ENCODE measurements at regions not wholly inside any gene's neighbourhood (a gene's known extent, or its start where the extent isn't known, plus 50 kb on each side); places are given as distances from the start of the nearest gene placed in this dataset.

DNA sequence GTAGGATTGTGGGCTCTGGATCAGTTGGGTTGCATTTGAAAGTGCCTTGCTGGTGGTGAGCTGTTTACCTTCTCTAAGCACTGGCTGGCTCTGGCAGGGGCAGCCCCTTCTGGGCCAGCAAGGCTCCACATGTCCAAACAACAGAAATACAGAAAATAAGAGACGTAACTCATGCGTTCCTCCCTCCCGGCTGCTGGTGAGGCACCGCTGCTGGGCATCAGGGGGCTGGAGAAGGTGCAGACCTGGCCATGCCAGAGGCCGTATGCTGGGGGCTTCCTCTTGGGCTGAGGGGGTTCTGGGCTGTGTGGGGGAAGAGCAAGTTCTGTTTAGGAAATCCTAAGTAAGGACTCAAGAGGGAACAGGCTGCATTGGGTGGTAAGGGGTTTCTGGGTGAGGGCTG is 140.6 kb downstream of the URI1 start:
- Mint-ChIP-seq H3K36me3 (ENCODE audit: insufficient read depth, unreplicated experiment) (peaks cover 5% of the 10 kb centered on the region), H3K4me3 (ENCODE audit: low read depth, unreplicated experiment) (no peak overlapping the region), H3K27ac (ENCODE audit: unreplicated experiment) (no peak overlapping the region), H3K27me3 (ENCODE audit: unreplicated experiment) (peaks cover 85% of the 10 kb centered on the region), H3K9me3 (ENCODE audit: low read depth, unreplicated experiment) (no peaks in the 10 kb centered on the region), H3K4me1 (ENCODE audit: low read depth, unreplicated experiment) (no peaks in the 10 kb centered on the region)
- intact Hi-C loops (cut with micrococcal nuclease; ENCODE audit: unreplicated experiment) = no loop called here
- TF ChIP-seq, protein P1, sequence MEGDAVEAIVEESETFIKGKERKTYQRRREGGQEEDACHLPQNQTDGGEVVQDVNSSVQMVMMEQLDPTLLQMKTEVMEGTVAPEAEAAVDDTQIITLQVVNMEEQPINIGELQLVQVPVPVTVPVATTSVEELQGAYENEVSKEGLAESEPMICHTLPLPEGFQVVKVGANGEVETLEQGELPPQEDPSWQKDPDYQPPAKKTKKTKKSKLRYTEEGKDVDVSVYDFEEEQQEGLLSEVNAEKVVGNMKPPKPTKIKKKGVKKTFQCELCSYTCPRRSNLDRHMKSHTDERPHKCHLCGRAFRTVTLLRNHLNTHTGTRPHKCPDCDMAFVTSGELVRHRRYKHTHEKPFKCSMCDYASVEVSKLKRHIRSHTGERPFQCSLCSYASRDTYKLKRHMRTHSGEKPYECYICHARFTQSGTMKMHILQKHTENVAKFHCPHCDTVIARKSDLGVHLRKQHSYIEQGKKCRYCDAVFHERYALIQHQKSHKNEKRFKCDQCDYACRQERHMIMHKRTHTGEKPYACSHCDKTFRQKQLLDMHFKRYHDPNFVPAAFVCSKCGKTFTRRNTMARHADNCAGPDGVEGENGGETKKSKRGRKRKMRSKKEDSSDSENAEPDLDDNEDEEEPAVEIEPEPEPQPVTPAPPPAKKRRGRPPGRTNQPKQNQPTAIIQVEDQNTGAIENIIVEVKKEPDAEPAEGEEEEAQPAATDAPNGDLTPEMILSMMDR (IDR thresholded peaks at IDR 0.05; ENCODE audit: unreplicated experiment) = no peak
- DNase-seq = no peak
- no TSS peak for BruUV-seq (replicated peaks)
- CTCF ChIA-PET = no interaction called here

DNA sequence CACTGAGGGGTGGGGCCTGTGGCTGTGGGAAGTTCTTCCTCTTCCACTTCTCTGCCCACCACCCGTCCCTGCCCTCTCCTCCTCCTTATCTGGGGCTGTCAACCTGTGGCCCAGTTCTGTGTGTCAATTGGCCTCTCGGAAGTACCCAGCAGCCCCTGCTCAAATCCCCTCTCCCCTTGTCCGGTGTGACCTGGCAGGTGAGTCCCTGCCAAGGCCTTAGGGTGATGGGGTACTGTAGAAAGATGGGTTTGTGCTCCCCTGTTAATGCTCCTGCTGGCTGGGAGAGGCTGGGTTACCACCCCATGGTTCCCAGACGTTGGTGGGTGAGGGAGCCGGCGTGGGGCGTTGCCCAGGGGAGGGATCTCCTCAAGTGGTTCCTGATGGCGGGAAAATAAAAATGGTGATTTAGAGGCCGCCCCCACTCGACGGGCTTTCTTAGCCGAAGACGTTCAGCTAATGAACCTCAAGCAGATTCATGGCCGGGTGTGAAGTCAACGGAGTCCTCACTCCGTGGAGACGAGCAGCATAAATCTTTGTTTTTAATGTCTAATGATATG is 141.2 kb downstream of the URI1 start:
- BruUV-seq (replicated peaks) = no TSS peak
- intact Hi-C loops (cut with micrococcal nuclease; ENCODE audit: unreplicated experiment) = no loop called here
- Mint-ChIP-seq H3K27me3 (ENCODE audit: unreplicated experiment) (peaks cover 85% of the 10 kb centered on the region), H3K27ac (ENCODE audit: unreplicated experiment) (no peak overlapping the region), H3K4me1 (ENCODE audit: low read depth, unreplicated experiment) (no peaks in the 10 kb centered on the region), H3K9me3 (ENCODE audit: low read depth, unreplicated experiment) (no peaks in the 10 kb centered on the region), H3K4me3 (ENCODE audit: low read depth, unreplicated experiment) (no peak overlapping the region), H3K36me3 (ENCODE audit: insufficient read depth, unreplicated experiment) (peaks cover 5% of the 10 kb centered on the region)
- no peak for DNase-seq
- TF ChIP-seq, protein P1 (IDR thresholded peaks at IDR 0.05; ENCODE audit: unreplicated experiment) = no peak
- CTCF ChIA-PET = no interaction called here

DNA sequence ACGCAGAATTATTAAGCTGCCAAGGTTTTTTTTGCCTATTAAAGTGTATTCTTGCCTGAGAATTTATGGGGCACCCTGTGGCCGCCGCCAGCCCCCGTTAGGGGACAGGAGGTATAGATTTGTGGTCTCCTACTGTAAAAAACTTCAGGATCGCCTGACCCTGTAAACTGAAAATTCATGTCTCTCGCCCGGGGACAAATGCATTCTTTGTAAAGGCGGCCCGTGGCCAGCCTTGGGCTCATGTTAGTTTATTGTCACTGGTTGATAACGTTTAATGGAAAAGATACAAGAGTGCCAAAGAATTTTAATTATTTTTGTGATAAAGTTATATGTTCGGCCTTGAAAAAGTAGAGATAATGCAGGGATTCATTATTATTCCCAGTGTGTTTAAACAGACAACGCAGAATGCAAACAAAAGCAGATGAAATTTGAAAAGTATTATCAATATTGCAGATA is 141.7 kb downstream of the URI1 start:
- no peaks in the 10 kb centered on the region for H3K4me1 Mint-ChIP-seq (ENCODE audit: low read depth, unreplicated experiment)
- H3K27me3 Mint-ChIP-seq (ENCODE audit: unreplicated experiment) = peaks cover 85% of the 10 kb centered on the region
- intact Hi-C loops (cut with micrococcal nuclease; ENCODE audit: unreplicated experiment) = no loop called here
- TF ChIP-seq, protein P1 (IDR thresholded peaks at IDR 0.05; ENCODE audit: unreplicated experiment) = no peak
- H3K9me3 Mint-ChIP-seq (ENCODE audit: low read depth, unreplicated experiment) = no peaks in the 10 kb centered on the region
- peaks cover 5% of the 10 kb centered on the region for H3K36me3 Mint-ChIP-seq (ENCODE audit: insufficient read depth, unreplicated experiment)
- H3K4me3 Mint-ChIP-seq (ENCODE audit: low read depth, unreplicated experiment) = no peak overlapping the region
- DNase-seq = no peak
- CTCF ChIA-PET = no interaction called here
- BruUV-seq (replicated peaks) = no TSS peak
- no peak overlapping the region for H3K27ac Mint-ChIP-seq (ENCODE audit: unreplicated experiment)

DNA sequence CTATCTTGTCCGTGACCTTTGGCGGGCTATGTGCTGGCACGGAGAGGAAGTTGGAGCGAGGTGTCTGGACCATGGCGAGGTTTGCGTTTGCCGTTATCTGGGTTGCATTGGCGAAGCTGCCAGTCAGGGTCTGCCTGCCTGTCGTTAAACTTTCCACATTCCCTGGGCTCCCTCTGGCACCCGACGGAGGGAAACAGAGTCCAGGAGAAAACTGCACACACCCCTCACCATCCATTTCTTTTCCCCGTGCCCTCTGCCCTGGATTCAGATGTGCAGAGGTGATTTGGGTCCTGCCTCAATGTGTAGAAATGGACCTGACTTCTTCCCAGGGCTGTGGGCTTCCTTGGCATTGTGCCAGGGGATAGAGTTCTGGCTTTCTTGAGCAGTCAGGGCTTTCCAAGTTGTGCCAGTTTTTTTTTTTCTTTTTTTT is 142.4 kb downstream of the URI1 start:
- intact Hi-C loops (cut with micrococcal nuclease; ENCODE audit: unreplicated experiment) = no loop called here
- no peak overlapping the region for H3K27ac Mint-ChIP-seq (ENCODE audit: unreplicated experiment)
- no peak for DNase-seq
- H3K4me3 Mint-ChIP-seq (ENCODE audit: low read depth, unreplicated experiment) = no peak overlapping the region
- H3K27me3 Mint-ChIP-seq (ENCODE audit: unreplicated experiment) = peaks cover 81% of the 10 kb centered on the region
- H3K36me3 Mint-ChIP-seq (ENCODE audit: insufficient read depth, unreplicated experiment) = peaks cover 5% of the 10 kb centered on the region
- no peaks in the 10 kb centered on the region for H3K9me3 Mint-ChIP-seq (ENCODE audit: low read depth, unreplicated experiment)
- H3K4me1 Mint-ChIP-seq (ENCODE audit: low read depth, unreplicated experiment) = no peaks in the 10 kb centered on the region
- TF ChIP-seq, protein P1 (IDR thresholded peaks at IDR 0.05; ENCODE audit: unreplicated experiment) = no peak
- CTCF ChIA-PET = no interaction called here
- no TSS peak for BruUV-seq (replicated peaks)

Data from Calu3 (cell line).